LHCN-M2 (cell line): ENCODE measurements at regions not wholly inside any gene's neighbourhood (a gene's known extent, or its start where the extent isn't known, plus 50 kb on each side); places are given as distances from the start of the nearest gene placed in this dataset.
"Not testable (repeated sequence)": the region's sequence is repeated elsewhere in the genome, so short reads cannot be mapped to it uniquely, and the experiment has no call there.

Source experiments
- DNase-seq: peaks from one replicate; pipeline ENCODE4 v3.0.0-alpha.2; 2012; ENCODE audit warnings: low read depth

DNA sequence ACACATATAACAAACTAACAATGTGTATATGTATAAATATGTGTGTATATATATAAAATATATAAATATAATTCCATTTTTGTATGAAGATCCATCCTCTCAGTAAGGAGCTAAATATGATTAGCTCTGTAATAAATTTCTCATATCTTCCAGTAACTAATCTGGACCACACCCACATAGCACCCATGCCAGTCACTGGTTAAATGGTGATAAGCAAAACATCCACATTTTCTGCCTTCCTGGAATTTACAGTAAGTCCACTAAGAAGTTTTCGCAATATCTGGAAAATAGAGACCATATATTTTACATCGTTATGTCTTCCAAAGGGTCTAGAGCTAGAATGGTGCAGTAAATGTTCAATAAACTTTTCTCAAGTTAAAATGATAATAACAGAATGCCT is 151.5 kb upstream of the STMND1 start:
- no peak for DNase-seq

DNA sequence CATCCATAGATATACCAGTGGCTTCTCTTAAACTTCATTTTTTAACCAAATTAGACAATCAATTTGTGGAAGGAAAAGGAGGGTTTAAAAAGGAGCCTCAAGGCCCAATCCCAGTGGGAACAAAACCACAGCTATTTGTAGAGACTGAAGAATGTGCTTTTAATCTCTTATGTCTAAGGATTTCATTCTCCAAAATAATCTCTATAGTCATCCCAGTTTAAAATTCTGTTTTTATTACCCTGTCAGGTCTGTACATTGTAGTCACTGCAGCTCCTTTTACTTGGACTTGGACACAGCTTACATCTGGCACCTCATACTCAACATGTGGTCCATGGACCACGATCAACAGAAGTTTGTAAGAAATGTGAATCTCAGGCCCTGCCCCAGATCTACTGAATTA is 152.1 kb upstream of the STMND1 start:
- DNase-seq, result peak; percentile 48

DNA sequence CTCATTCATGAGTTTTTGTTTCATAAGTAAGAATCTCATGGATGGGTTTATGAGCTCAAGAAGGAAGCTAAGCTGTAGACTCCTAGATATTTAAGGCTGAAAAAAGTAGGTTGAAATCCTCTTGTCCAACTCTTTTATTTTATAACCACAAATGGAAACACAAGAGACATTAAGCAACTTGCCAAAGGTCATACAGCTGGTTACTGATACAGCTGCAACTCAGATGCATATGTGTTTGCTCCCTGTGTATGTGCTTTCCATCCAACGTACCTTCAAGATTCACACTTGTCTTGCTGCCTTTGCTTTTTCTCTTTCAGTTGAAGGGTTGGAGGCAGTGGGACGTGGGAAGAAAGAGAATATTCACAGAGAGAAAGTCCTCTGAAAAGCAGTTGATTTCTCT is 153.5 kb upstream of the STMND1 start:
- DNase-seq, result peak; percentile 17

DNA sequence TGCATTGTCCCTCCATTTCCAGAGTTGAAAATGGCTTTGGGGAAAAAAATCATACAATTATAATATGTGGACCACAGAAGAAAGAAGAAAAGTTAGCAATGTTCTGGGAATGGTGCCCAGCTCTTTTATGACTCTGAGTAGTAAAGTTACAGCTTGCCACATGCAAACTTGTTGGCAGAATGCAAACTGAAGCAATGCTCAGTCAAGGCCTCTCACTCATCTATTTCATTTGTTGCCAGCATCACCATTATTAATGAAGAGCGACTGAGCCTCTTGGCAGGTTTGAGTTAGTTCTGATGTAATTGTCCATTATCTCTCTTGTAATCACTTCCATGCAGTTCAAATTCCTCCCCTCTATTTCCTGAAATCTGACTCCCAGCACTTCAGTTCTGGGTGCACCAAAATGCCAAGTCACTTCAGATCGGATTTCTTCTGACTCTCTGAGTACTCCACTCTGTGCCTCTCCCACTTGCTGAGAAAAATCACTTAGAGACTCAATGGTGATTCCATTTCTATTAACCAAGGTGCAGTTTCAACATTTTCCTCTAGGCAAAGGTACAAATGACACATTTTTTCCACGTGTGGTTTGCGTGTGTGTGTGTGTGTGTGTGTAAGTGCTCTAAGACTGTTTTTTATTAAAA is 154.4 kb upstream of the STMND1 start:
- DNase-seq, result peak; percentile 88

DNA sequence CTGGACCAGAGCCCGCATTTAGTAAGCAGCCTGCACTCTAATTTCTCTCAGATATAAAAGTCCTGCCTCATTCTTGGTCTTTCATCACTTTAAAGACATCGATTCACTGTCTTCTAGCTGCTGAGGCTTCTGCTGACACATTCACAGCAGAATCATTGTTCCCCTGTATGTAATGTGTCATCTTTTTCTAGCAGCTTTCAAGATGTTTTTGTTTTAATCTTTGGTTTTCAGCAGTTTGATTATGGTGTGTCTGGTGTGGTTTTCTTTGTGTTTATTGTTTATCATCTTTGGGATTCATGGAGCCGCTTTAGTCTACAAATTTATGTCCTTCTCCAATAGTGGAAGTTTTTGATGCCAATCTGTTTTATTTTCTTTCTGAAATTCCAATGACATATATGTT is 157.3 kb upstream of the STMND1 start:
- no peak for DNase-seq

DNA sequence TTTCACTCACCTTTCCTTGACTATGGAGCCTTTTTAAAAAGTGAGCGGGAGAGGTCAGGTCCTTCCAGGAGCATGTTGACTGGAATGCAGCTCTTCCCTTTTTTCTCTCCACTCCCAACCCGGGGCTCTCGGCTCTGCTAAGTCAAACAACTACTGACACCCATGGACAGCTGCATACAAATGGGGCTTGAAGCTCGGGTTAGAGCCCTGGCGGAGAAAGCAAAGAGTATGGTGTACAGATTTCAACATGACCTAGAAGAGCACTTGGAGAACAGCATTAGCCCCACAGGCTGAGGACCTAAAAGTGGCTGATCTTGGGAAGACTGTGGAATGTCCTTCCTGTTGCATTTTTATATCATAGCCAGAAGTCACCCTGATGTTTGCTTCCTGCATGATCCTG is 162.0 kb upstream of the STMND1 start:
- no peak for DNase-seq

DNA sequence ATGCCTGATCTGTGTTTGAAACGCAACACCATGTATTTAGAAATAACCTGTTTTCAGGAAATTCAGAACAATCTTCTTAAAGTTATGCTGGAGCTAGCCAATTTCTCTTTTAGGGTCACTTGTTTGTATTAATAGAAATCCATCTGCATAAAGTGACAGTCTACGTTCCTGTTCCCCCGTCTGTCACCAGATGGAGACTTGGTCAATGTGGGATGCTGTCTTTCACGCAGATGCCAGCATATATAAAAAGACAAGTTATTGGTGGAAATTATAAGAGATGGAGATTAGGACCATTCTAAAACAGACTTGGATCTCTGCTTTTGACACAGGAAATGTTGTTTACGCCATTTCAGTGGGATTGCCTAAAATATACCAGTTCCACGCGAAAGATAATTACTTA is 162.5 kb upstream of the STMND1 start:
- no peak for DNase-seq

DNA sequence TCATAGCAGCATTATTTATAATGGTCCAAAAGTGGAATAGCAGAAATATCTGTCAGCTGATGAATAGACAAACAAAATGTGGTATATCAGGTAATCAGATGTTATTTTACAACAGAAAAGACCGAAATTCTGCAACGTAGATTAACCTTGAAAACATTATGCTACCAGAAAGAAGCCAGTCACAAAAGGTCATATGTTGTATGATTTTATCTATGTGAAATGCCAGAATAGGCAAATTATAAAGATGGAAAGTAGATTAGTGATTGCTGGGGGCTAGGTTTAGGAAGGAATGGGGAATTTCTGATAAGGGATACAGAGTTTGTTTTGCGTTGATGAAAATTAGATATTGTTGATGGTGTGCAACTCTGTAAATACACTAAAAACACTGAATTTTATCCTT is 165.0 kb upstream of the STMND1 start:
- no peak for DNase-seq

DNA sequence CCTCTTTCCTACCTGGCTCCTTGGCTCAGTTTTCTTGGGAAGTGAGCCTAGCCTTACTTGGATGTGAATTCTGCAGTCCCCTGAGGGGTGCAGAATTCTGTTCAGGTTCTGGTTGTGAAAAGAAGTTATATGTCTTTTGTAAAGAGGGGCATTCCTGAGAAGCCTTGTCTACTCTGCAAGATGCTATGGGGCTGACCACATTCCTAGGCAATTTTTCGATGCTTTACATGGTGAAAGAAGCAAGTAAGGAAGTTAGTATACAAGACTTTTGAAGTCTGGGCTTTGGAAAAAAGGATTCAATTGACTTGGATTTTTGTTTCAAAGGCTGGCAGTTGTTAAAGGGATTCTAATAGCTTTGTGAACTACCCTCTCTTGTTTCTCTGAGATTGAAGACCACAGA is 167.9 kb upstream of the STMND1 start:
- DNase-seq, result no peak

DNA sequence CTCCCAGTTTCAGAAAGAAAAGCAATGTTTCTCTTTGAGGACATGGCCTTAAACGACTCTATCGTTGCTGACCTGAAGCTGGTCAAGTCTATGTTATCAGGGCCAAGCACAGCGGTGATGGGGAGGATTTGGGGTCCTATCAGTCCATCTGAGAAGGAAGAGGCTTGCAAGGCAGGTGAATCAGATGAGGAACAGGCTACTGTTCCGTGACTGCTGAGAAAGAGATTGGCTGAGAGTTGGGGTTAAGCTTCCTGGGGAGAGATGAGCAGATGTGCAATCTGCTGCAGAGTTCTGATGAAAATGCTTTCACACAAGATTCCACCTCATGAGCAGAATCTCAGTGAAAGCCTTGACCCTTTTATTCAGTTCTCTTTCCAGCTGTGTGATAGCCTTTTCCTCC is 168.3 kb upstream of the STMND1 start:
- no peak for DNase-seq

DNA sequence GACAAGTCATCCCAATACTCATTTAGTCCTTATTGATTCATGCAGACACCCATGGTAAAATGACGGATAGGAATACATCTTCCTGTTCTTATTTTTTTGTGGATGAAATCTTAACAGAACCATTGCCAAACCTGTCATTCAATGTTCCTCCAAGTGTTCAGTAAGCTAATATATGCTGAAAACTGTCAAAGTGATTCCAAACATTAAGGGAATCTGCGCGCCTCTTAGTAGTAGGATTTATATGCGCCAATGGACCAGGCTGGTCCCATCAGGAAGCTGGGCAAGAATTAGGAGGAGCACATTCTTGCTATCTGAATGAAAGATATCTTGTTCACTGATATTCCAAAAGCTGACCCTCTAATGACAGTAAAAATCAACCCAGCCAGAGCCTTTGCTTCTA is 168.9 kb upstream of the STMND1 start:
- no peak for DNase-seq

DNA sequence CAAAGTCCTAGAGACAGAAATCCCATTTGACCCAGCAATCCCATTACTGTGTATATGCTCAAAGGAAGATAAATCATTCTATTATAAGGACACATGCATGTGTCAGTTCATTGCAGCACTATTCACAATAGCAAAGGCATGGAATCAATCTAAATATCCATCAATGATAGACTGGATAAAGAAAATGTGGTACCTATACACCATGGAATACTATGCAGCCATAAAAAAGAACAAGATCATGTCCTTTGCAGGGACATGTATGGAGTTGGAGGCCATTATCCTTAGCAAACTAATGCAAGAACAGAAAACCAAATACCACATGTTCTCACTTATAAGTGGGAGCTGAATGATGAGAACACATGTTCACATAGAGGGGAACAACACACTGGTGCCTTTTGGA is 169.8 kb upstream of the ATXN1 start:
- not testable (repeated sequence) for DNase-seq

DNA sequence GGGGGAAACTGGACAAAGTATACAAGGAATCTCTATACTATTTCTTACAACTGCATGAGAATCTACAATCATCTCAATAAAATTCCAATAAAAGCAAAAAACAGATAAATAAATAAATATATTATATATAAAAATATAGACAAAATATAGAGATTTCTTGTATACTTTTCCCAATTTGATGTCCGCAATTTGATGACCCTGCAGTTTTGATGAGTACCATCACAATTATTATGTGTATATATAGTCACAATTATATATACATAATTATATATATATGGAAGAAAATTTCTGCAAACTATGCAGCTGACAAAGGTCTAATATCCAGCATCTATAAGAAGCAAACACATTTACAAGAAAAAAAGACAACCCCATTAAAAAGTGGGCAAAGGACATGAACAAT is 169.2 kb upstream of the ATXN1 start:
- DNase-seq, result no peak

DNA sequence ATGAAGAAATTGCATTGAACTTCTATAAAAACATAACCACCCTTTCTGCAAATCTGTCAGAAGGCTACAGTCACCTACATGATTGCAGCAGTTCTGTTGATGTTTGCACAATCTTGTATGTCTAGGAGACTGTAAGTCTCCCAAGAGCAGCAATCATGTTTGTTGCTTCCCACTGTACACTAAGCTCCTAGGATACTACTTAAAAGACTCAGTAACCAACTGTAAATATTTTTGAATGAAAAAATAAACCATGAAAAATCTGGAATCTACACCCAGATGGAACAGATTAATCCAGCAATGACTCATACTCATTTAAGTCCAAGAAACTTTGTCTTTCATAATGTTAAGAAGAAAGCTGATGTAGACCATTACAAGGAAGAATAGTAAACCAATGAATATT is 168.5 kb upstream of the ATXN1 start:
- DNase-seq, result peak; percentile 87

DNA sequence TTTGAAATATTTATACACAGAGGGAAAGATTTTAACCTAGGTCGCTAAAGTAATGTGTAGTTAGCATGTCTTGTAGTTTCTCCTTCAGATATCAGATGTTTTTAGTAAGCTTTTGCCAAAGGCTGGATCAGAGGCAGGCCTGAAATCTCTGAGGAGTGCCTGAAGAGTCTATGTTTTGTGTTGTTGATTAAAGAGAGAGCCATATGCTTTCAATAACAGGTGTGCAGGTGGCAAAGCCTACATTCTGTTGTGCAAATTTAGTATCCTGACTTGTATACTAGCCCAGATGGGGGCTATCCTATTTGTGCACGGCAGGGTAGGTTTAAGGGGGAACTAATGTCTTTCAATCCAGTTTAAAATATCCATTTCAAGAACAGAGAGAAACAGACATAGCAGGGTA is 167.1 kb upstream of the ATXN1 start:
- no peak for DNase-seq

DNA sequence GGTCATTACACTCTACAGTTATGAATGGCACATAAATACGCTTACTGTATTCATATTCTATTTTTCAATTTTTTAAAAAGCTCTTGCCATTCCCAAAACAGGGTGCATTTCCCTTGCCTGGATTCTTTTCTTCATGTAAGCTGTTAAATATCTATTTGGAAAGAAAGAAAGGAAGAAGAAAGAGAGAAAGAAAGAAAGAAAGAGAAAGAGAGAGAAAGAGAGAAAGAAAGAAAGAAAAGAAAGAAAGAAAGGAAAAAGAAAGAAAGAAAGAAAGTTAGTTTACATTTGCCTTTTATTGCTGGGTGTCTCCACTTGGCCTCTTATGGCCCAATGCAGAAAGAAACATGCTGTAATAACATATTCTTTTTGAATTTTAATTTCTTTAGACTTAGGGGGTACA is 165.9 kb upstream of the ATXN1 start:
- no peak for DNase-seq

DNA sequence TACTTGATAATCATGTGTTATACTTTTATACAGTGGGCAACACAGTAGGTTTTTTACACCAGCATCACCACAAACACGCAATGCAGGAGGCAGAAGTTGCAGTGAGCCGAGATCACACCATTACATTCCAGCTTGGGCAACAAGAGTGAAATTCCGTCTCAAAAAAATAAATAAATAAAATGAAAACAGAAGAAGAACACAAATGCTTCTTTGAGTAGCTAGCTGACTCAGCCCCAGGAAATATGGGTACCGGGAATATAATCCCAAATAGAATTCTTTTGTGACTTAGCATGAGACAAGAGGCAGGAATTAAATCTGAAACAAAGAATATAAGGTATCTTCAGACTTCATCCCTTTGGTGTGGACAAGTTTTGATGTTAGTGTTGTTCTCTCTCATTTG is 164.2 kb upstream of the ATXN1 start:
- peak; percentile 43 for DNase-seq

DNA sequence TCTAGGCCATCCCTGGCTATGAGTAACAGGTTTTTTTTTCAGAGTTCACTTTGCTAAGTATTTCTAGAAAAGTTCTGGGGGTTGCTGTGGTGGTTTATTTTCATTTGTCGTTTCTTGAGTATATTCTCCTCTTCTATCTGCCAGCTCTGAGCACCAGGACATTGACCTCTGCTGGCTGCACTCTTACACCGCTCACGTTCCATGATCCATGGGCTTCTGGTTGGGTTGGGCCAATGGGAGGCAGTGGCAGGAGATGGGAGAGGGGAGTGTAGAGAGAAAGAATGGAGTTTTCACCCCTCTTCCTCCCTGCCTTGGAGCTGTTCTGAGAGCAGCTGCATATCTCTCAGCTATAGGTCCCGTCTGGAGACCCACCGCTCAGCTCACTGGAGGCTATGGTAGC is 161.0 kb upstream of the ATXN1 start:
- no peak for DNase-seq

DNA sequence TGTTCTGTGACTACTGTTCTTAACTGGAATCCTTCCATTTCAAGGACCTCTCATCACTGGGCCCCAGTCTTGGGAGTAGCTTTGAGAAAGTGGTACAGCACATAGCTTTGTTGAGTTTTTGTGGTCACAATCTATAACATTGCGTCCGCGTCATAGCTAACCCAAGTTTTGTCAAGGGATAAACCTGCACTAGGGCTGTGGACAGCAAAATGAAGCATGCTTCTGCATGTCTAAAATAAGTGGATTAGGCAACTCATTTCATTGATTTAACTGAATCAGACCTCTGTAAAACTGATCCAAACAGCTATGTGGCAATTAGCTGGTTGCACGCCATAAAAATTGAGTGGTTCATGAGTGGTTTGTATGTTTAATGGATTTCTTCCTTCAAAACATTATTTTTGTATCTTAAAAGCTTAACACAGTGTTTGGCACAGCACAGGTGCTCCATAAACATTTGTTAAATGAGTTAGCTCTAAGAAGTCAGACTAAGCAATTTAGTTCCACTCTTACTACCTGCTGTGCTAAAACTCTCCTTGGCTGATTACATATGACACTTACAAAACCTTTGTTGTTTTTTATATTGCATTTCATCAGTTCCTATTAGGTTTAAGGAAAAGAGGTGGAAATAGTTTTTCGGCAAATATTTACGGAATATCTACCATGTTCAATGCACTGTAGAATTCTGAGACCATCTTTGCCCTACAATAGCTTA is 160.3 kb upstream of the ATXN1 start:
- DNase-seq, result no peak

DNA sequence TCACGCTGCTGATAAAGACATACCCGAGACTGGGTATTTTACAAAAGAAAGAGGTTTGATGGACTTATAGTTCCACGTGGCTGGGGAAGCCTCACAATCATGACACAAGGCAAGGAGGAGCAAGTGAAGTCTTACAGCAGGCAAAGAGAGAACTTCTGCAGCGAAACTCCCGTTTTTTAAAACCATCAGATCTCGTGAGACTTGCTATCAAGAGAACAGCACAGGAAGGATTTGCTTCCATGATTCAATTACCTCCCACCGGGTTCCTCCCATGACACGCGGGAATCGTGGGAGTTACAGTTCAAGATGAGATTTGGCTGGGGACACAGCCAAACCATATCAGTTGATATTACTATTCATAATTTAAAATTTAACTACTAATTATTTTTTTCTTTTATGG is 157.3 kb upstream of the ATXN1 start:
- no peak for DNase-seq

DNA sequence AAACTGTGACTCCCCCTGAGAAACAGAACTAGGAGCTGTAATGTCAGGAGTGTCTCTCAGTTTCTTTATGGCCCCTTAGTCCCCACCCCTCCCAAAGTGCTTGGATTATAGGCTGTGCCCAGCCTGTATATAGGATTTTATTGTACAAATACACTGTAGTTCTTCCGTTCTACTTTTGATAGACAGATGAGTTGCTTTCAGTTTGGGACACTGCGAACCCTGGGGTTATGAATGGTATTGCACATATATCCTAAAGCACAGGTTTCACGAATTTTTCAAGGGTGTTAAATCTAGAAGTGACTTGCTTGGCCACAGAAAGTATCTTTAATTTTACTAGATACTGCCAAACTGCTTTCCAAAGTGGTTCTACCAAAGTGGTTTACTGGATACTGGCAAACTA is 152.9 kb upstream of the ATXN1 start:
- no peak for DNase-seq

DNA sequence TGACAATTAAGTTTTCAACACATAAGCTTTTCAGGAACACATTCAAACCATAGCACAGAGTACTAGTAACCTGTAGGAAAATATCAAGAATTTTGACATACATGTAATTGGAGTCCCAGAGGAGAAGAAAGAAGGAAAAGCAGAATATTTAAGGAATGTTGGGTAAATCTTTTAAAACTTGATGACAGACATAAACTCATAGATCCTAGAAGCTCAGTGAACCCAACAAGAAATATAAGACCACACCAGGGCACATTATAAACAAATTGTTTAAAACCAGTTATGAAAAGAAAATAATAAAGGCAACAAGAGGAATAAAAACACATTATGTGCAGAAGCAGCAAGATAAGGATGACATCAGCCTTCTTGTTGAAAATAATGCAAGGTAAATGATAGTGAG is 151.5 kb upstream of the ATXN1 start:
- no peak for DNase-seq

DNA sequence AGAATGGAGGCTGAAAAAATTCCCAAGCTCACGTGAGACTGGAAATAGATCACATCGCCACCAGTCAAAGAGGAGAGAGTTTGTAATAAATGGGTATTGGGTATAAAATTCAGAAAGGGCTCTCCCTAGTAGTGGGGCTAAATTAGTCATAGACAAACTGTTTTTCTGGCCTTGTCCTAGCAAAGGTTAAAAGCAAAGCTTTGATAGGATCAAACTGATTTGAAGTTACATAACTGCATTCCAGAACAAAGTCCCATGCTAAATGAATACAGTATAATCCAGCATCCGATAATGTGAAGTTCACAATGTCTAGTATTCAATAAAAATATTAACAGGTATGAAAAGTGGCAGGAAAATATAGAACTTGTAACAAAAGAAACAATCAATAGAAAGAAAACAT is 149.8 kb upstream of the ATXN1 start:
- DNase-seq, result no peak
